NCI-H226 (cell line): ENCODE measurements at regions not wholly inside any gene's neighbourhood (a gene's known extent, or its start where the extent isn't known, plus 50 kb on each side); places are given as distances from the start of the nearest gene placed in this dataset.
A peak's percentile ranks its signal among the peaks of the same experiment; 100 is the strongest.

Source experiments
- DNase-seq: peaks from one replicate; pipeline ENCODE4 v3.0.0-alpha.2; 2015

DNA sequence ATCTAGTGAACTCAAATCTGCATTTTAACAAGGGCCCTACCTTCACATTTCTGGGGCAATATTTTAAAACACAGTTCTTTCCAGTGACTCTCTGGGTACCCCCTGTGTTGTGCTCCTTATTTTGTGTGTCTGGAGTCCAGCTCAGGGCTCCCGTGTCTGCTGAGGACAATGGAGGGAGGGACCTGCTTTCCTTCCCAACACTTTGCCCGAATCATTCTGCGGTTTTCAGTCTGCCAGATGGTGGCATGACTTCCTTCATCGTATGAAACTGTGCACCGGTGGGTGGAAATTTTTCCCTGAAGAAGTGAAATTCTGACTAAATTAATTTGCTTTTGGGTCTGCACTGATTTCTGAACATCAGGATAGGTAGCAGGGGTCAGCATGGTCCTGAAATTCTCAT, 153.6 kb upstream of the CD180 start:
- DNase-seq: no peak

DNA sequence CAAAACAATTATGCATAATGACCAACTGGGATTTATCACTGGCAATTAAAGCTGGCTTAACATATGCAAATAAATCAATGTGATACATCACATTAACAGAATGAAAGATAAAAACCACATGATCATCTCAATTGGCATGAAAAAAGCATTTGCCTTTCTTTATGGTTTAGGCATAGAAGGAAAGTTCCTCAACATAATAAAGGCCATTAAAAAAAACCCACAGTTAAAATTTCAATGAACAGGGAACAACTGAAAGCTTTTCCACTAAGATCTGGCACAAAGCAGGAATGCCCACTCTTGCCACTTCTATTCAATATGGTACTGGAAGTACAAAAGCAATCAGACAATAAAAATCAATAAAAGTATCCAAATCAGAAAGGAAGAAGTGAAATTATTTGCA, 151.2 kb upstream of the CD180 start:
- DNase-seq: no peak

DNA sequence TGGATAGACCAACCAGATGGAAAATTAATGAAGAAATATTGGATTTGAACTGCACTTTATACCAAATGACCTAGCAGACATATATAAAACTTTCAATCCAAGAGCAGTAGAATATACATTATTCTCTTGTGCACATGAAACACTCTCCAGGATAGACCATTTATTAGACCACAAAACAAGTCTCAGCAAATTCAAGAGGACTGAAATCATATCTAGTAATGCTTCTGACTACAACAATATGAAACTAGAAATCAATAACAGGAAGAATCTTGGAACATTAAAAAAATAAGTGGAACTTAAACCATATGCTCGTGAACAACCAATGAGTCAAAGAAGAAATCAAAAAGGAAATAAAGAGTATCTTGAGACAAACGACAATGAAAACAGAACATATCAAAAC, 150.0 kb upstream of the CD180 start:
- no peak for DNase-seq

DNA sequence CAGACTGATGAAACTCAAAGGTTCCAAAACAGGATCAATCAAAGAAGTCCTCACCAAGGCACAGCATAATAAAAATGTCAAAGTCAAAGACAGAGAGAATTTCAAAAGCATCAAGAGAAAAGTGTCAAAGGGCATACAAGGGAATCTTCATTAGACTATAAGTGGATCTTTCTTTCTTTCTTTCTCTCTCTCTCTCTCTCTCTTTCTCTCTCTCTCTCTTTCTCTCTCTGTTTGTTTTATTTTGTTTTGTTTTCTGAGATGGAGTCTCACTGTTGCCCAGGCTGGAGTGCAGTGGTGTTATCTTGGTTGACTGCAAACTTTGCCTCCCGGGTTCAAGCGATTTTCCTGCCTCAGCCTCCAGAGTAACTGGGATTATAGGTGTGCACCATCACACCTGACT, 148.3 kb upstream of the CD180 start:
- no peak for DNase-seq

DNA sequence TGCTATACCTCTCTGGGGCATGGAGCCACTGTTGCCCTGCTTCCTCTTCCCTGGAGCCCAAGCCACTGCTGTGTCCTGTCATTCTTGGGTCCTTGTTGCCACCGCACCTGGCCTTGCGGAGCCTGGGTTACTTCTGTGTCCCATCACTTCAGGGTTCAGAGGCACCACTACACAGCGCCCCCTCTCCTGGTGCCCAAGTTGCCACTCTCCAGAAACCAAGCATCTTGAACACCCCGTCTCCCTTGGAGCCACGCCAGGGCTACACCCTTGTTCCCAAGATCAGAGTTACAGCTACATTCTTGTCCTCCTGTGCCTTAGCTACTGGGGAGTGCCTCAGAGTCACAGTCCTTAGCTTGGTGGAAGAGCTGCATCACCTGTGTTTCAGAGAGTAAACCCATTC, 147.2 kb upstream of the CD180 start:
- DNase-seq: no peak

DNA sequence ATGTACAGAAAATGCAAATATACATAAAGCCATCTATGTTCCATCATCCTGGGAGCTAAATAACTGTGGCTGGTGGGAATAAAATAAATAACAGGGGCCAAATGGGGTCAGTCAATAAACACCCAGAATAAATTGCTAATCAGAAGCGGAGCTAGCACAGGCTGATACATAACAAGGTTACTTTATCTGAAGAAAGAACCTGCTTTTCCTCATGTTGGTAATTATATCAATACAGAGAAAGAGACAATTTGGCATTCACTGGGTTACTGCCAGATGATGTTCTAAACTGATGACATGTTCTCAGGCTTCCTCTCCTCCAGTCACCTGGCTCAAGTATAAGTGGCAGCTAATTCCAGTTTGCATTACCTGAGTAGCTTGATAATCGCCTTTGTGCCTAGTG, 144.9 kb upstream of the CD180 start:
- no peak for DNase-seq

DNA sequence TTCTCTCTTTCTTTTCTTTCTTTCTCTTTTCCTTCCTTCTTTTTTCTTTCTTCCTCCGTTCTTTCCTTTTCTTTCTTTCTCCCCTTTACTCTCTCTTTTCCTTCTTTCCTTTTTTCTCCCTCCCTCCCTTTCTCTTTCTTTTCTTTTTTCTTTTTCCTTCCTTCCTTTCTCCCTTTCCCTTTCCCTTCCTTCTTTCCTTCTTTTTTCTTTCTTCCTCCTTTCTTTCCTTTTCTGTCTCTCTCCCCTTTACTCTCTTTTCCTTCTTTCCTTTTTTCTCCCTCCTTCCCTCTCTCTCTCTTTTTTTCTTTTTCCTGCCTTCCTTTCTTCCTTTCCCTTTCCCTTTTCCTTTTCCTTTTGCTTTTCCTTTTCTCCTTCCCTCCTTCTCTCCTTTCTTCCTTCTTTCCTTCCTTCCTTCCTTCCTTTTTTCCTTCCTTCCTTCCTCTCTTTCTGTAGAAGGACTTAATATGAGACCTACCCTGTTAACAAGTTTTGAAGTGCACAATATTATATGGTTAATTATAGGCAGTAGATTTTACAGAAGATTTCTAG, 142.7 kb upstream of the CD180 start:
- no peak for DNase-seq

GRCh38 chr5:67338421-67338820, 141.8 kb upstream of the CD180 start:
- no peak for DNase-seq

GRCh38 chr5:67337751-67338150, 141.2 kb upstream of the CD180 start:
- no peak for DNase-seq

DNA sequence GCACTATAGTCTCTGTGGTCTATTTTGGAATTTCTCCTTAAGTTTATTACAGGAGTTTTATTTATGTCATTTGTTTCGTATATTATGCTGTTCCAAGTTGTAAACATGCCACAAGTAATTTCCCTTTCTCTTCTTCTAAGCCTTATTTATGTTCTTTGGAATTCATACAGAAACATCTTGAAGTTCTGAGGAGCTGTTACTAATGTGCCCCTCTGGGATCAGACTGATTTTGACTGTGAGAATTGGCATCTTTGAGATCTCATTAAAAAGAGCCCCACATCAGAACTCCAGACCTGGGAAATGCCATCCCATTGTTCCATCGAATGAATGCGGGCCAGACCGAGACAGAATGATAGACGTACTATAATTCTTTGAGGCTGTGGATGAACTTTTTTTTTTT, 138.8 kb upstream of the CD180 start:
- DNase-seq: no peak

GRCh38 chr5:67334373-67334772, 137.8 kb upstream of the CD180 start:
- no peak for DNase-seq

DNA sequence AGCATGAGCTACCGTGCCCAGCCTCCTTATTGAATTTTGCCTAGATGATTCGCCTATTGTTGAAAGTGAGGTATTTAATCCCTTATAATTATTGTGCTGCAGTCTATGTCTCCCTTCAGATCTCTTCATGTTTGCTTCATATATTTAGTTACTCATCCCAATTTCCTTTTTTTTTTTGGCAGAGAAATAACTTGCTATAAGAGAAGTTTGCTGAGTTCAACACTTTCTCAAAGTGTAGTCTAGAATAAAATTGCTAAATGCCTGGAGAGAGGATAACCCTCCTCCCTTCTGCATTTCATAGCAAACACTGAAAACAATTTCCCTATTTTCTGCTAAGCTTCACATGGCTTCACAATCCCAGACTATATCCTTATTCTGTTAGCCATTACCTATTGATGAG, 136.6 kb upstream of the CD180 start:
- DNase-seq: no peak

DNA sequence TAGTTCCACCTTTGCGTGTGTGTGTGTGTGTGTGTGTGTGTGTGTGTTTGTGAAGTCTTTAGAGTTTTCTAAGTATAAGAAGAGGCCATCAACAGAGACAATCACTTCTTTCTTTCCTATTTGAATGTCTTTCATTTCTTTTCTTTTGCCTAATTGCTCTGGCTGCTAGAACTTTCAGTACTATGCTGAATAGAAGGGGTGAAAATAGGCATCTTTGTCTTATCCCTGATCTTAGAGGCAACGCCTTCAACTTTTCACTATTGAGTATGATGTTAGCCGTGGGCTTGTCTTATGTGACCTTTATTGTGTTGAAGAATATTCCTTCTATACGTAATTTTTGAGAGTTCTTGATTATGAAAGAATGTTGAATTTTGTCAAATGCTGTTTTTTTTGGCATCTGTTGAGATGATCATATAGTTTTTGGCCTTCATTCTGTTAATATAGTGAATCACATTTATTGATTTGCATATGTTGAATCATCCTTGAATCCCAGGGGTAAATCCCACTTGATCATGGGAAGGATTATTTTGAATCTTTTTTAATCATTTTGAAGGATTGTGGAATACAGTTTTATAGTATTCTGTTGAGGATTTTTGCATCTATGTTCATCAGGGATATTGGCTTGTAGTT, 134.8 kb upstream of the CD180 start:
- DNase-seq: no peak

DNA sequence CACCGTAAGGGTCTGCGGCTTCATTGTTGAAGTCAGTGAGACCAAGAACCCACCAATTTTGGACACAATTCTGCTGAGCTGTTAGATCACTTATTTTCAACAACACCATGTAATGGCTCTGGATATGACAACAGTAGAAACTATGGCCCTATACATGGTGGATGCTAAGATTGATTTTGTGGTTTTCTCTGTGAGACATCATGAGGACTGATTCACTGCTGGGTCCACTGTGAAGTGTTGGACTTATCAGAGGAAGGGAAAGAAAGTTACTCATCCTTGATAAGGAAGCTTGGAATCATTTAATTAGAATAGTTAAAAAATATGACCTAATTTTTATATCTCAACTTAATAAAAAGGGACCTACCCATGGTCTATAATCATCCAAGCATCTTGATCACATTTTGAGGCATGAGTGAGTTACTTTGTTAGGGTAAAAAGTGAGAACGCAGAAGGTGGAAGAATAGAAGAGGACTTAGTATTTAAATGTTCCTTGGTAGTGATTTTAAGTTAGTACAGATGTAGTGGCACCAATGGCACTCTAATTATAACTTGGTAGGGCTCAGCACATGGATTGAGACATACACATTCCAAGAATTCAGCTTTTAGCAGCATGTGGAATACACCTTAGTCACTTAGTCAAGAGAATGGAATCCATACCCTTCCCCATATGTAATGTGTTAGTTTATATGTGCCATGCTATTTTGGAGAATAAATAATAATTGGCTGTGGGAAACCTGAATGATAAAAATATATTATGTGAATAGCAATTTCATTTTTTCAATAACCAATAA, 123.5 kb upstream of the CD180 start:
- DNase-seq: peak; percentile 84

DNA sequence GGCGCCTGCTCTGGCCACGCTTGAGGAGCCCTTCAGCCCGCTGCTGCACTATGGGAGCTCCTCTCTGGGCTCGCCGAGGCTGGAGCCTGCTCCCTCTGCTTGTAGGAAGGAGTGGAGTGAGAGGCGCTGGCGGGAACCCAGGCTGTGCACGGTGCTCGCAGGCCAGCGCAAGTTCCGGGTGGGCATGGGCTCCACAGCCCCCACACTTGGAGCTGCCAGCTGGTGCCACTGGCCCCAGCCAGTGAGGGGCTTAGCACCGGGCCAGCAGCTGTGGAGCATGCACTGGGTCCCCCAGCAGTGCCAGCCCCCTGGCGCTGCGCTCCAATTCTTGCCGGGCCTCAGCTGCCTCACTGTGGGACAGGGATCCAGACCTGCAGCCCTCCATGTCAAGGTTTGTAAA, 122.1 kb upstream of the CD180 start:
- no peak for DNase-seq

- DNase-seq: no peak
These were observed 121.0 kb upstream of the CD180 start for GRCh38 chr5:67317603-67318002.

DNA sequence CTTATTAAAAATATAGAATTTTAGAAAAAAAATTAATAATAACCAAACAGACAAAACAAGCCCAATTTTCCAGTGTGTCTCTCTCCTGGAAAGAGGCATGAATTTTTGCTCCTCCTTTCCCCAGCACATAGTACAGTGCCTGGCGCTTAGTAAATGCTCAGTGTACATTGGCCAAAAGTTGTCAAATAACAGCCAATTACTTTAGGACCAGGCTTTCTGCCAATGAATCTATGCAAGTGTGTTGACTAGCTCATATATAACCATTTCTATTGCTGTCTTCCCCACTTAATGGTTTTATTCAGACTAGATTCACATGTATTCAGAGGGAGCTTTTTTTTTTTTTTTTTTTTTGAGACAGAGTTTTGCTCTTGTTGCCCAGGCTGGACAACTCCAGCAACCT, 120.1 kb upstream of the CD180 start:
- no peak for DNase-seq

- DNase-seq: peak; percentile 90
These were observed 118.7 kb upstream of the CD180 start for GRCh38 chr5:67315082-67315989.

DNA sequence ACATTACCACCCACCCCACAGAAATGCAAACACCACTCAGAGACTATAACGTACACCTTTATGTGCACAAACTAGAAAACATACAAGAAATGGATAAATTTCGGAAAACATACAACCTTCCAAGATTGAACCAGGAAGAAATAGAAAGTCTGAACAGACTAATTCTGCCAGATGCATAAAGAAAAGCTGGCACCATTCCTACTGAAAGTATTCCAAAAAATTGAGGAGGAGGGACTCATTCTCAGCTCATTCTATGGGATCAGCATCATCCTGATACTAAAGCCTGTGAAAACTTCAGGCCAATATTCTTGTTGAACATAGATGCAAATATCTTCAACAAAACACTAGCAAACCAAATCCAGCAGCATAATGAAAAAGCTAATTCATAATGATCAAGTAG, 115.1 kb upstream of the CD180 start:
- no peak for DNase-seq

DNA sequence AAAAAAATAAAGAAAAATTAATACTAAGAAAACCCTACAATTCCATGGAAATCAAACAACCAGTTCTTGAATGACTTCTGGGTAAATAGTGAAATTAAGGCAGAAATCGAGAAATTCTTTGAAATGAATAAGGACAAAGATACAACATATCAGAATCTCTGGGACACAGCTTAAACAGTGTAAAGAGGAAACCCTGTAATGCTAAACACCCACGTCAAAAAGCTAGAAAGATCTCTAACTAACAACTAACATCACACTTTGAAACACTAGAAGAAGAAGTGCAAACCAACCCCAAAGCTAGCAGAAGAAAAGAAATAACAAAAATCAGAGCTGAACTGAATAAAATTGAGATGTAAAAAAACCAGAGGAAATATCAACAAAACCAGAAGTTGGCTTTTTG, 114.6 kb upstream of the CD180 start:
- no peak for DNase-seq

GRCh38 chr5:67310740-67311139, 114.1 kb upstream of the CD180 start:
- no peak for DNase-seq

DNA sequence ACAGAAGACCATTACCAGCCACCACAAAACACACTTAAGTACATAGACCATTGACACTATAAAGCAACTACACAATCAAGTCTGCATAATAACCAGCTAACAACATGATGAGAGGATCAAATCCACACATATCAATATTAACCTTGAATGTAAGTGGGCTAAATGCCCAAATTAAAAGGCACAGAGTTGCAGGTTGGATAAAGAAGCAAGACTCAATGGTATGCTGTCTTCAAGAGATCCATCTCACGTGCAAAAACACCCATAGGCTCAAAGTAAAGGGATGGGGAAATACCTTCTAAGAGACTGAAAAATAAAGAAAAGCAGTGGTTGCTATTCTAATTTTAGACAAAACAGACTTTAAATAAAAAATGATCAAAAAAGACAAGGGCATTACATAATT, 113.6 kb upstream of the CD180 start:
- DNase-seq: no peak

- no peak for DNase-seq
These were observed 112.5 kb upstream of the CD180 start for GRCh38 chr5:67308988-67309688.
